ENCODE measurements at regions not wholly inside any gene's neighbourhood (a gene's known extent, or its start where the extent isn't known, plus 50 kb on each side); places are given as distances from the start of the nearest gene placed in this dataset.
"Not testable (repeated sequence)": the region's sequence is repeated elsewhere in the genome, so short reads cannot be mapped to it uniquely, and the experiment has no call there.

- DNase-seq, result not testable (repeated sequence)
Observed at GRCh38 chr2:87415586-87416265, 332.2 kb upstream of the PLGLB2 start.

GRCh38 chr2:87416266-87416592 is 331.7 kb upstream of the PLGLB2 start:
- not testable (repeated sequence) for DNase-seq

DNA sequence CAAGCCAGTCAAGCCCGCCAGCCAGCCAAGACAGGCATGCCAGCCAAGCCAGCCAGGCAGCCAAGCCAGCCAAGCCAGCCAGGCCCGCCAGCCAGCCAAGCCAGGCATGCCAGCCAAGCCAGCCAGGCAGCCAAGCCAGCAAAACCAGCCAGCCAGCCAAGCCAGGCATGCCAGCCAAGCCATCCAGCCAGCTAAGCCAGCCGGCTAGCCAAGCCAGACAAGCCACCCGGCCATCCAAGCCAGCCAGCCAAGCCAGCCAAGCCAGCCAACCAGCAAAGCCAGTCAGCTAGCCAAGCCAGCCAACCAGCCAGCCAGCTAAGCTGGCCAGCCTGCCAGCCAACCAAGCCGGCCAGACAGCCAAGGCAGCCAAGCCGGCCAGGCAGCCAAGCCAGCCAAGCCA is 330.7 kb upstream of the PLGLB2 start:
- DNase-seq, result not testable (repeated sequence)

GRCh38 chr2:87417742-87418567 is 329.9 kb upstream of the PLGLB2 start:
- DNase-seq, result not testable (repeated sequence)

GRCh38 chr2:87418823-87419822 is 328.8 kb upstream of the PLGLB2 start:
- not testable (repeated sequence) for DNase-seq

DNA sequence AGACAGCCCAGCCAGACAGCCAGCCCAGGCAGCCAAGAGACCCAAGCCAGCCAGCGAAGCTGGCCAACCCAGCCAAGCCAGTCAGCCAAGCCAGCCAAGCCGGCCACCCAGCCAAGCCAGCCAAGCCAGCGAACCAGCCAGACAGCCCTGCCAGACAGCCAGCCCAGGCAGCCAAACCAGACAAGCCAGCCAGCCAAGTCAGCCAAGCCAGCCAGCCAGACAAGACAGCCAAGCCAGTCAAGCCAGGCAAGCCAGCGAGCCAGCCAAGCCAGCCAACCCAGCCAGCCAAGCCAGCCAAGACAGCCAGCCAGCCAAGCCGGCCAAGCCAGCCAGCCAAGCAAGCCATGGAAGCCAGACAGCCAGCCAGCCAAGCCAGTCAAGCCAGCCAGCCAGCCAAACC is 327.9 kb upstream of the PLGLB2 start:
- not testable (repeated sequence) for DNase-seq

- not testable (repeated sequence) for DNase-seq
Observed at GRCh38 chr2:87420954-87421353, 326.9 kb upstream of the PLGLB2 start.

DNA sequence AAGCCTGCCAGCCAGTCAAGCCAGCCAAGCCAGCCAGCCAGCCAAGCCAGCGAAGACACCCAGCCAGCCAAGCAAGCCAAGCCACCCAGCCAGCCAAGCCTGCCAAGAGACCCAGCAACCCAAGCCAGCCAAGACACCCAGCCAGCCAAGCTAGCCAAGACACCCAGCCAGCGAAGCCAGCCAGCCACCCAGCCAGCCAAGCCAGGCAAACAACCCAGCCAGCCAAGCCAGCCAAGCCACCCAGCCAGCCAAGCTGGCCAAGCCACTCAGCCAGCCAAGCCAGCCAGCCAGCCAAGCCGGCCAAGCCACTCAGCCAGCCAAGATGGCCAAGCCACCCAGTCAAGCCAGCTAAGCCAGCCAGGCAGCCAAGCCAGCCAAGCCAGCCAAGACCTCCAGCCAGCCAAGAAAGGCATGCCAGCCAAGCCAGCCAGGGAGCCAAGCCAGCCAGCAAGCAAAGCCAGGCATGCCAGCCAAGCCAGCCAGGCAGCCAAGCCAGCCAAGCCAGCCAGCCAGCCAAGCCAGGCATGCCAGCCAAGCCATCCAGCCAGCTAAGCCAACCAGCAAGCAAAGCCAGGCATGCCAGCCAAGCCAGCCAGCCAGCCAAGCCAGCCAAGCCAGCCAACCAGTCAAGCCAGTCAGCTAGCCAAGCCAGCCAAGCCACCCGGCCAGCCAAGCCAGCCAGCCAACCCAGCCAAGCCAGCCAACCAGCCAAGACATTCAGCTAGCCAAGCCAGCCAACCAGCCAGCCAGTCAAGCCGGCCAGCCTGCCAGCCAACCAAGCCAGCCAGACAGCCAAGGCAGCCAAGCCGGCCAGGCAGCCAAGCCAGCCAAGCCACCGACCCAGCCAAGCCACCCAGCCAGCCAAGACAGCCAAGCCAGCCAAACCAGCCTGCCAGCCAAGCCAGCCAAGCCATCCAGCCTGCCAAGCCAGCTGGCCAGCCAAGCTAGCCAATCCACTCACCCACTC is 323.8 kb upstream of the PLGLB2 start:
- not testable (repeated sequence) for DNase-seq

DNA sequence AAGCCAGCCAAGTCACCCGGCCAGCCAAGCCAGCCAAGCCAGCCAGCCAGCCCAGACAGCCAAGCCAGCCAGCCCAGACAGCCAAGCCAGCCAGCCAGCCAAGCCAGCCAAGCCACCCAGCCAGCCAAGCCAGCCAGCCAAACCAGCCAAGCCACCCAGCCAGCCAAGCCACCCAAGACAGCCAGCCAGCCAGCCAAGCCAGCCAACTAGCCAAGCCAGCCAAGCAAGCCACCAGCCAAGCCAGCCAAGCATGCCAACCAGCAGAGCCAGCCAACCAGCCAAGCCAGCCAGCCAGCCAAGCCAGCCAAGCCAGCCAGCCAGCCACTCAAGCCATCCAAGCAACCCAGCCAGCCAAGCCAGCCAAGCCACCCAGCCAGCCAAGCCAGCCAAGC is 323.1 kb upstream of the PLGLB2 start:
- not testable (repeated sequence) for DNase-seq

DNA sequence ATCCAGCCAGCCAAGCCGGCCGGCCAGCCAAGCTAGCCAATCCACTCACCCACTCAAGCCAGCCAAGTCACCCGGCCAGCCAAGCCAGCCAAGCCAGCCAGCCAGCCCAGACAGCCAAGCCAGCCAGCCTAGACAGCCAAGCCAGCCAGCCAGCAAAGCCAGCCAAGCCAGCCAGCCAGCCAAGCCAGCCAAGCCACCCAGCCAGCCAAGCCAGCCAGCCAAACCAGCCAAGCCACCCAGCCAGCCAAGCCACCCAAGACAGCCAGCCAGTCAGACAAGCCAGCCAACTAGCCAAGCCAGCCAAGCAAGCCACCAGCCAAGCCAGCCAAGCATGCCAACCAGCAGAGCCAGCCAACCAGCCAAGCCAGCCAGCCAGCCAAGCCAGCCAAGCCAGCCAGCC is 322.7 kb upstream of the PLGLB2 start:
- not testable (repeated sequence) for DNase-seq

GRCh38 chr2:87425717-87426116 is 322.2 kb upstream of the PLGLB2 start:
- not testable (repeated sequence) for DNase-seq

GRCh38 chr2:87428452-87429130 is 319.3 kb upstream of the PLGLB2 start:
- DNase-seq, result not testable (repeated sequence)

DNA sequence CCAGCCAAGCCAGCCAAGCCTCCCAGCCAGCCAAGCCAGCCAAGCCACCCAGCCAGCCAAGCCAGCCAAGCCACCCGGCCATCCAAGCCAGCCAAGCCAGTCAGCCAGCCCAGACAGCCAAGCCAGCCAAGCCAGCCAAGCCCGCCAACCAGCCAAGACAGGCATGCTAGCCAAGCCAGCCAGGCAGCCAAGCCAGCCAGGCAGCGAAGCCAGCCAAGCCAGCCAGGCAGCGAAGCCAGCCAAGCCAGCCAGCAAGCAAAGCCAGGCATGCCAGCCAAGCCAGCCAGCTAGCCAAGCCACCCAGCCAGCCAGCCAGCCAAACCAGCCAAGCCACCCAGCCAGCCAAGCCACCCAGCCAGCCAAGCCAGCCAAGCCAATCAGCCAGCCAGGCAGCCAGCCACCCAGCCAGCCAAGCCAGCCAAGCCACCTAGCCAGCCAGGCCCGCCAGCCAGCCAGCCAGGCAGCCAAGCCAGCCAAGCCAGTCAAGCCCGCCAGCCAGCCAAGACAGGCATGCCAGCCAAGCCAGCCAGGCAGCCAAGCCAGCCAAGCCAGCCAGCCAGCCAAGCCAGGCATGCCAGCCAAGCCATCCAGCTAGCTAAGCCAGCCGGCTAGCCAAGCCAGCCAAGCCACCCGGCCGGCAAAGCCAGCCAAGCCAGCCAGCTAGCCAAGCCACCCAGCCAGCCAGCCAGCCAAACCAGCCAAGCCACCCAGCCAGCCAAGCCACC is 318.5 kb upstream of the PLGLB2 start:
- DNase-seq, result not testable (repeated sequence)

GRCh38 chr2:87429931-87430275 is 318.0 kb upstream of the PLGLB2 start:
- DNase-seq, result not testable (repeated sequence)

- not testable (repeated sequence) for DNase-seq
Observed at GRCh38 chr2:87431051-87431450, 316.8 kb upstream of the PLGLB2 start.

DNA sequence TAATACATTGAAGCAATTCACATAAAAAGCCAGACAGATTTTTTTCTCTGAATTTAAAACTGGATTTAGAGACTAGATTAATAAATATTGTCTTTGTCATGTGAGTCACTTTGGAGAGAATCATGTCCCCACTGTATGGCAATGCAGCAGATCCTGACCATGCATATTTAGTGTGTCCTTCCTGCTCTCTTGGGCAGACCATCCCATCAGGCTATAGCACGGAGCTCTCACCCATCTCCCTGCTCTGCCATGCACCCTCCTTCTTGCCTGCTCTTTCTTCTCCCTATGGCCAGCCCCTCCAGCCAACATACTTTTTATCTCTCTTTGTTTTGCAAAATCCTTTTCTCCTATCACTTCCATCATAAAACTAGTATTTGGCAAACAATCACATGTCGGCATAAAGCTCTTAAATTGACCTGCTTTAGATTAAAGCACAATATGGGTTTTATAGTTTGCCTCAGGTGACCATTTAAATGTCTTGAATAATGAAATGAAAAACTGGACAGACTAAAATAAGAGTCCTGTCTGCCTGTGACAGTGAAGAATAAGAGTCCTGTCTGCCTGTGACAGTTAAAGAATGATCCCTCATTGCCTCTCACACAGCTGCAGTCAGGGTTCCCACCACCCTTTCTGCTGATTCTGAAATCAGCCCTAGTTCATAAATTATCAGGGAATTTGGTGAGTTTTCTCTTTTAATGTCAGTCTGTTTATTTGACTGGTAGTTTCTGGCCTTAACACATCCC is 315.0 kb upstream of the PLGLB2 start:
- DNase-seq, result not testable (repeated sequence)

- DNase-seq, result not testable (repeated sequence)
Observed at GRCh38 chr2:87436007-87436406, 311.9 kb upstream of the PLGLB2 start.

- not testable (repeated sequence) for DNase-seq
Observed at GRCh38 chr2:87437701-87438260, 310.1 kb upstream of the PLGLB2 start.

- DNase-seq, result not testable (repeated sequence)
Observed at GRCh38 chr2:87438780-87439454, 309.0 kb upstream of the PLGLB2 start.

Measured in activated CD4-positive, alpha-beta T cell treated with anti-CD3 and anti-CD28 coated beads, Interleukin-2, amount 50 U/mL, for 1 hour (primary cell).